Loucy (cell line): ENCODE measurements at regions not wholly inside any gene's neighbourhood (a gene's known extent, or its start where the extent isn't known, plus 50 kb on each side); places are given as distances from the start of the nearest gene placed in this dataset.

Source experiments
- CTCF ChIP-seq: fragments of 200-600 bp; sonication (generic); conservative IDR thresholded peaks from 2 replicates; pipeline ENCODE4 v1.5.1; 2014; ENCODE audit warnings: mild to moderate bottlenecking, antibody characterized with exemption, low read length
- EZH2phosphoT487 ChIP-seq: fragments of 200-600 bp; IDR thresholded peaks from 2 replicates; pipeline ENCODE4 v1.6.1; 2018; ENCODE audit warnings: antibody characterized with exemption, mild to moderate bottlenecking, moderate library complexity, borderline replicate concordance

GRCh38 chr9:16959391-16959790, 88.9 kb upstream of the BNC2 start:
- TF ChIP-seq CTCF (no peak), EZH2phosphoT487 (no peak)
